HG03064 (cell line): ENCODE measurements at regions not wholly inside any gene's neighbourhood (a gene's known extent, or its start where the extent isn't known, plus 50 kb on each side); places are given as distances from the start of the nearest gene placed in this dataset.

ENCODE experiments used
- ATAC-seq: cut with Tn5 transposase; IDR thresholded peaks from one replicate; pipeline ENCODE4 v1.9.1; 2021; ENCODE audit warnings: low read depth; ENCODE audit not compliant: unreplicated experiment

- ATAC-seq = no peak
Measured at GRCh38 chr18:78086931-78087330, 837.3 kb downstream of the GALR1 start.

- ATAC-seq = no peak
Measured at GRCh38 chr18:78087338-78087737, 837.7 kb downstream of the GALR1 start.

- no peak for ATAC-seq
Measured at GRCh38 chr18:78090584-78090983, 840.9 kb downstream of the GALR1 start.

GRCh38 chr18:78092901-78093300 lies 843.3 kb downstream of the GALR1 start:
- no peak for ATAC-seq

- ATAC-seq = no peak
Measured at GRCh38 chr18:78099979-78100588, 850.4 kb downstream of the GALR1 start.

- ATAC-seq = no peak
Measured at GRCh38 chr18:78101091-78101490, 851.4 kb downstream of the GALR1 start.

GRCh38 chr18:78102135-78102534 lies 852.5 kb downstream of the GALR1 start:
- ATAC-seq = no peak

- ATAC-seq = no peak
Measured at GRCh38 chr18:78105611-78106010, 856.0 kb downstream of the GALR1 start.

- ATAC-seq = no peak
Measured at GRCh38 chr18:78106946-78107345, 857.3 kb downstream of the GALR1 start.

GRCh38 chr18:78107363-78107762 lies 857.7 kb downstream of the GALR1 start:
- ATAC-seq = no peak

GRCh38 chr18:78108554-78108953 lies 858.9 kb downstream of the GALR1 start:
- no peak for ATAC-seq

- no peak for ATAC-seq
Measured at GRCh38 chr18:78113136-78113939, 863.7 kb downstream of the GALR1 start.

- ATAC-seq = no peak
Measured at GRCh38 chr18:78113940-78114251, 864.2 kb downstream of the GALR1 start.

- ATAC-seq = no peak
Measured at GRCh38 chr18:78115896-78116561, 863.6 kb upstream of the SALL3 start.

GRCh38 chr18:78123144-78123909 lies 856.3 kb upstream of the SALL3 start:
- ATAC-seq = no peak

GRCh38 chr18:78123926-78124797 lies 855.5 kb upstream of the SALL3 start:
- ATAC-seq = no peak

- no peak for ATAC-seq
Measured at GRCh38 chr18:78125206-78125896, 854.3 kb upstream of the SALL3 start.

- ATAC-seq = no peak
Measured at GRCh38 chr18:78126106-78126505, 853.5 kb upstream of the SALL3 start.

- no peak for ATAC-seq
Measured at GRCh38 chr18:78126536-78126935, 853.1 kb upstream of the SALL3 start.

GRCh38 chr18:78127041-78127440 lies 852.6 kb upstream of the SALL3 start:
- ATAC-seq = no peak
